Midbrain (tissue), 1 donor: ENCODE measurements at regions not wholly inside any gene's neighbourhood (a gene's known extent, or its start where the extent isn't known, plus 50 kb on each side); places are given as distances from the start of the nearest gene placed in this dataset.
"Not testable (repeated sequence)": the region's sequence is repeated elsewhere in the genome, so short reads cannot be mapped to it uniquely, and the experiment has no call there.

Source experiments
- DNase-seq: peaks from one replicate; lab custom pipeline; 2025; lab: John Stamatoyannopoulos, UW

DNA sequence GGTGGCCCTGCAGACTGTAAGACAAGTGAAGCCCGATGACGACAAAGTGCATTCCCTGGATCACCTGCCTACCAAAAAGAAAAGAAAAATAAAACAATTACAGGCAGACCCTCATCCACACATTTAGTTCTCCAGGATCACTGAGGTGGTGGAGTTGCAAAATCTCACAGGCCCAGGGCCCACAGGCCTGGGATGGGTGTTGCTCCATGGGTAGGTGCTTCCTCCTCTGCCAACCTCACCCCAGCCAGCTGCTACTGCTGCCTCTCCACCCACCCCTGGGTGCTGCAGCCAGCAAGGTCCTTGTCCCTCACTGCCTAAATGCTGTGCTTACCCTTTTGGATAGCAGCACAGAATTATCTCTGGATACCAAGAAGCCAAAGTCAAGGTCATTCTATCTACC is 146.4 kb upstream of the GALNT2 start:
- DNase-seq = no peak

DNA sequence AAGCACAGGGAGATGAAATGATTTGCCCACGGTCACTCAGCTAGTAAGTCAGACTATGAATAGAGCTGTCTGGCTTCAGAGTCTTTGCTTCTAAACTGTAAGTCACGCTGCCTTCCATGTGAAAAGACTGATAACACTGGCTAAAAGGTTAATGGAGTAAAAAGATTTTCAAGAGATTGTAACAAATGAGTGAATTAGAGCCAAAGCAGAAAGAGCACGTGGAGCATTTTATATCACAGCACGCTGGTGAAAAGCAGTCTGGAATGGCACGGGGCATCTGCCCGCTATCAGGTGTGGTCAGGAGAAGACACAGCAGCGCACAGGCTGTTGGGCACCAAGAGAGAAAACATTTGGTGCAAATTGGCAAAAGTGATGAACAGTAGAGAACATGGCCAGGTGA is 144.8 kb upstream of the GALNT2 start:
- DNase-seq = no peak

DNA sequence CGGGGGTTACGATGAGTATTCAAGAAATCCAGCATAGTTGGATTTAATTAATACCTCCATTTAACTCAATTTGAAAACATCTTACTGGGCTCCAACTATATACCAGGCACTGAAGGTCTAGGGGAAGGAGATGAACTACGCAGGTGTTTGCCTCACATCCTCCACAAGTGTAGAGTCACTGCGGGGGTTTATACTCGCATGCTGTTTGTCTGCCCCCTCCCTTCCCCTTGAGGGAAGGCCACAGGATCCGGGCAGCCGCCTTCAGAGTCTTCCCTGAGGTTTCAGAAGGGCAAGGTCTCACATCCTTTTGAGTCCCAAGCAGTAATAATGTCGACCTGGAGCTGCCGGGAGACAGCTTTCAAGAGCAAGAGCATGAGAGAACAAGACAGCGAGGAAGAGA is 142.4 kb upstream of the GALNT2 start:
- no peak for DNase-seq

DNA sequence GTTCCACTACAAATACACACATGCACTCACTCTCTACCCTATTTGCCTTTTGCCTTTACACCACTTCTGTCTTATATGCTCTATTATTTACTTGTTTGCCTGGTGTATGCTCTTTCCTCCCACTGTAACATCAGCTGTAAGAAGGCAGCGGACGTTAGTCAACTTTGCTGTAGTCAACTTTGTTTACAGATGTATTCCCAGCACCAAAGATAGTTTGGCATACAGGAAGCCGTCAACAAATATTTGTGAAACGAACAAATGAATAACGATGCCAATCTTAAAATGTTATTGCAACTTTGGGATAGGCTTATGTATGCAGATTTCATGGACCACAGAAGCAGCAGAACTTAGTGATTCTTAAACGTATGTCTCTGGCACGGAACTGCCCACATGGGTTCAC is 138.3 kb upstream of the GALNT2 start:
- DNase-seq = no peak

DNA sequence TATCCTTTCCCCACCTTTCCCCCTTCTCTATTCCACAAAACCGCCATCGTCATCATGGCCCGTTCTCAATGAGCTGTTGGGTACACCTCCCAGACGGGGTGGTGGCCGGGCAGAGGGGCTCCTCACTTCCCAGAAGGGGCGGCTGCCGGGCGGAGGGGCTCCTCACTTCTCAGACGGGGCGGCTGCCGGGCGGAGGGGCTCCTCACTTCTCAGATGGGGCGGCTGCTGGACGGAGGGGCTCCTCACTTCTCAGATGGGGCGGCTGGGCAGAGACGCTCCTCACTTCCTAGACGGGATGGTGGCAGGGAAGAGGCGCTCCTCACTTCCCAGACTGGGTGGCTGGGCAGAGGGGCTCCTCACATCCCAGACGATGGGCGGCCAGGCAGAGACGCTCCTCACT is 135.3 kb upstream of the GALNT2 start:
- not testable (repeated sequence) for DNase-seq

DNA sequence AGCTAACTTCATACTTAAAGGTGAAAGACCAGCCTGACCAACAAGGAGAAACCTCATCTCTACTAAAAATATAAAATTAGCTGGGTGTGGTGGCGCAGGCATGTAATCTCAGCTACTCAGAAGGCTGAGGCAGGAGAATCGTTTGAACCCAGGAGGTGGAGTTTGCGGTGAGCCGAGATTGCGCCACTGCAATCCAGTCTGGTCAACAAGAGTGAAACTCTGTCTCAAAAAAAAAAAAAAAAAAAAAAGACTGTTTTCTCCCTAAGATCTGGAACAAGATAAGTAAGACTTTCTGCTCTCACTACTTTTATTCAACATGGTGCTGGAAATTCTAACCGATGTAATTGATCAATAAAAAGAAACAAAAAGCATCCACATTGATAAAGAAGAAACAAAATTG is 131.9 kb upstream of the GALNT2 start:
- DNase-seq = not testable (repeated sequence)

DNA sequence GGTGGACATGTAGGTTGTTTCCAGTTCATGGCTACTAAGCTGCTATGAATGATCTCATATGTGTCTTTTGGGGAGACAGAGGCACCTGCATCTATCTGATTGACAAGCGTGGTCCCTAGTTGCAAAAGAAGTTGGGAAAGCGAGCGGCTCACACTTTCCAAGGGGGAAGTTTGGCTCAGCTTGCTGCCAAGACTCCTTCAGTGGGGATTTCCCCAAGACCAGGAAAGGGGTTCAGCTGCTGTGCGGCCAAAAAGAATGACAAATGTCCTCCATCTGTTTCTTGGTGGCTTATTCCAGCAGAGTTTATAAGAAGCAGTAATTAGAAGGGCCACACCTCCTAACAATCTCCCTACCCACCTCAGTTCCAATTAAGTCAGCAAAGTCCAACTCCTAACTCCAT is 128.5 kb upstream of the GALNT2 start:
- DNase-seq = no peak

DNA sequence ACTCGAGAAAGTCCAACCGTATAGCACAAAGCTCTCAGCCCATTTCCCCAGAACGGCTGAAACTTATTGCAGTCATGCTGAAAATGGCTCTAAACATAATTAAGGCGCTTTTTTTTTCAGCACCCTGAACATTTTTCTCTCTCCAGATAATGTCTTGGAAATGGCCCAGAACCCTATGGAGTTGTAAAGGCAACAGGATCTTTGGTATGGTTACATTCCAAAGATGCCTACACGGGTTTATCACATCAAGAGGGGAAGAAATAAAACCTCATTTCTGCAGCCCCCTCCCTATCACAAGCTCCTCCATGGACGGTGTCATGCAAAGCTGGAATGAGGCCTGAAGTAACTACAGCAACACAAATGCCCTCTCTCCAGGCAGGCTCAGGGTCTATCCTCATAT is 126.4 kb upstream of the GALNT2 start:
- DNase-seq = no peak

DNA sequence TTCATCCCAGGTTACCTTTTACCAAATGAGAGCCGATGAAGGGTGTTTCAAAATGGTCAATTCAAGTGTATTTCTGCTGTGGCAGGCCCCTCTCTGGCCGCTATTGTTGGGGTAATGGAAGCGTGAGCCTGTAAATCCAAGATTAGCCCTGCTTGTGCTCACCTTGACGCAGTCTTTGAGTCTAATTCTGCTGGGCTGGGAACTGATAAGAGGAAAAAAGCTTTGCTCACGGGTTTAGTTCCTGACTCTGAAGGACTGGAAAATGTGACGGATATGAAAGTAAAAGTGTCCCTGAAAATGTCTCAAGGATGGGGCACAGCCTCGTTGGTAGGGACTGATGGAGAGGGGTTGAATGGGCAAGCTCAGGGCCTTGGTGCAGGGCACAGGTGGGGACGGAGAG is 125.9 kb upstream of the GALNT2 start:
- no peak for DNase-seq

DNA sequence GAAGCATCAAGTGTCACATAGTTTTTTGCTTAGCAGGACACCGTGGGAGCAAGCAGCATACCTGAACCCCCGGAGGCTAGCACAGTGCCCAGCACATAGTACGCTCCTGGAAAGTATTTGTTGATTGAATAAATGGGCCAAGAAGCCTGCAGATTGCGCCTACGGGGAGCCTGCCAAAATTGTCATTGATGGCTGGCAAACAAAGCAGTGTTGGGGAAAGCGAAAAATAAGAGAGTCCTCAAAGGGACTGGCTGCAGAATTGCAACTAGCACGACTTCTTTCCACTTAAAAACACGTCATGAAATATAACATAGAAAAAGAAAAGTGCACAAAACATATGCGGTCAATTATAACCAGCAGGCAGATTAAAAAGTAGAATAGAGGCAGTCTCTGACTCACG is 125.2 kb upstream of the GALNT2 start:
- no peak for DNase-seq

DNA sequence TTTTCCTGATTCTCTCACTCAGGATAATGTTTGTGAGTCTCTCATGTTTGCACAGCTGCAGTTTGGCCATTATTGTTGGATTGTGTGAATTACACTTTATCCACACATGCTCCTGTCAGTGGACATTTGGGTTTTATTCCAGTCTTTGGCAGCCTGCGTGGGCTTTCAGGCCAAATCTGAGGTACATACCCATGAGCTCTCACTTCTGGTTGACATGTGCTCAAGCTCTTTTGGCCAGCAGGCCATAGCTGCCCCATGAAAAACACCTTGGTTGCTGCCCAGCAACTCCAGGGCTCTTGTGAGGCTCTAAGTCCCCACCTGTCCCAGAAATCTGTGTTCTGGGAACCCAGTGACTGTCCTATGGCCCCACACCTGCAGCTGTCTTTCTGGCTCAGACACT is 124.5 kb upstream of the GALNT2 start:
- DNase-seq = no peak

DNA sequence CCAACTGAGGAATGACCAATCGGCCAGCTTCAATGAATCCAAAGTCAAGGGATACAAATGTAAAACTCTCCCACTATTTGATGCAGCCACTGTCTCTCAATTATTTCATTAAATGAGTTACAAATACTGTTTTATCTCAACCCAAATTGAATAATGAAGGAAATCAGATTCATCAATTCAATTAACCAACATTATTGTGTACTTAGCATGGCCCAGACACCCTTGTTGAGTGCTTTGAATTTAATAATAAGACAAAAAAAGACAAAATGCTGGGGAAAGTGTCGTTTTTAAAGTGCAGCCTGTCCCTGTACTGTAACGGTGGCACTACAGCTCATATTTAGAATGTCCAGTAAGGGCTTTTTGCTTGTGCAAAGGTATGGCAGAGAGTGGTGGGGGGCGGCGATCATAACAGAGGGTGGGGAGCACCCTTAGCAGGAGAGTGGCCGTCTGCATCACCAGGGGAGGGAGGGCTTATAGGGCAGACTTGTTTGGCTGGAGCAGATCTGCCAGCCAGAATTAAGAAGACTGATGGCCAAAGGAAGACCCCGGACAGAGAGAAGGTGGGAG is 123.8 kb upstream of the GALNT2 start:
- no peak for DNase-seq

DNA sequence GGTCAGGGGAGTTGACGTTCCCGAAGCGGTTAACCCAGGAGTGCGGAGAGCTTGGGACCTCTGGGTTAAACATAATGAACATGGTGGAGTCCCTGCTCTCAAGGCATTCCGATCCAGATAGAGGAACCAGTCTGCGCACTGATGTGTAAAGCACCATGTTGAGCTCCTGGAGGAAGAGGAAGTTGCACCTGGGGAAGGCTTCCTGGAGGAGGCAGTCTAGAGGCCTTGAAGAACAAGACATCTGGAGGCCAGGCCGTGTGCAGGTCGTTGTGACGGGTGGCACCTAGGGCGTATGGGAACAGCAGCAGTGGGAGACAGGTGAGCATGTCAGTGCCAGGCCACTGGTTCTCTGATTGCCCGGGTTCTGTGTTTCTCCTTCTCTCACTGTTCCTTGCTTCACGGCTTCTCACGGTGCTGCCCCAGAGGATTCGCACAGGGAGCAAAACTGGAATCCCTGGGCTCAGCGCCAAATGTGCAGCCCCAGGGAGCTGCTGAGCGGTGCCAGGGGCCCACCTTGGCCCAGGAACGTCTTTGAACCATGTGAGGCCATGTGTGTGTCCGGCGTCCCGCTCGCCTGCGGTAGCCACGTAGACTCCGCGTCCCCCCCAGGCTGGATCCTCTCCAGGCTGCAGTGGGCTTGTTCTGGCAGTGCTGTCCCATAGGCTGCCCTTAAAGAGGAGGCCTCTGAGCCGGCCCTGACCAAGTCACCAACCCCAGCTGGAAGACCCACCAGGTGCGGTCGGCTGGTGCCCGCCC is 122.9 kb upstream of the GALNT2 start:
- no peak for DNase-seq

DNA sequence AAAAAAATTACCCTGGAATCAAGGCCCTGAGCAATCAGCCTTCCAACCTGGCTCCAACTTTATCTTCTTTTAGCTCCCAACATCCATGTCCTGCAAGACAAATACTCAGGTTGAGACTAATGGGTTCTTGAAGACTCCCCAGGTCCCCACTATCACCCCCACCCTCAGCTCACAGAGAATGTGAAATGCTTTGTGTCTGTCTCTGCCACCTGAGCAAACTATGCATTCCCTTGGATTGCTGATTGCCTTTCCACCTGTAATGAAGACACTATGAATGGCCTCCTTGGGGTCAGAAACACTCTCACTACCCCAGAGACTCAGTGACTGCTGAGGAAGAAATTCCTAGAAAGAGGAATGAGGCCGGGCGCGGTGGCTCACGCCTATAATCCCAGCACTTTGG is 121.2 kb upstream of the GALNT2 start:
- DNase-seq = no peak

DNA sequence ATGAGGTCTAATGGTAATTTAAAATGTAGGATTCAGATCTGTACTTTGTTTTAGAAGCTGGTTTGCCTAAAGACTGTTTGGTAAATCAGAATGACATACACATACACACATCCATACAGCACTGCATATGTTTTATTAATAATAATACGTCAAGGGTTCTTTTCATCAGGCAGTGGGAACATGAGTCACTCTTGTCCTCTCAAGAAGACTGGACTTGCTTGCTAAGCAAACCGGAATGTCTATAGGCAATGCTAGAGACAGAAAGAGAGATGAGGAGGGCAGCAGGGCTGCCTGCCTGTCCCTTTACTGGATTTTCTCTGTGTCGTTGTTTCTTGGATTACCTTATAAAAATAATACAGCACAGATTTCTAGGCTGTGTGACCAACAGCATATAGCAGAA is 119.1 kb upstream of the GALNT2 start:
- DNase-seq = no peak

DNA sequence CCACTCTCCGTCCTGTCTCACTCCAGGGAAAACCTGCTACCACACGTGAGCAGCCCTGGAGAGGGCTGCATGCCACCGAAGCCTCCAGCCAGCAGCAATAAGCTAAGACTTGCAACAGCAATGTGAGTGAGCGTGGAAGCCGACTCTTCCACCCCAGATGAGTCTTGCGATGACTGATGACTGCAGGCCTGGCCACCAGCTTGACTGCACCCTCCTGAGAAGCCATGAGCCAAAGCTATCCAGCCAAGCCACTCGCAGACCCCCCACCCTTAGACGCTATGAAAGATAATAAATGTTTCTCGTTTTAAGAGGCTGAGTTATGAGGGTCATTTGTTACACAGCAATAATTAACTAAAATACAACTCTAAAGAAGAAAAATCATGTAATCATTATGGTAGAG is 118.6 kb upstream of the GALNT2 start:
- DNase-seq = no peak

DNA sequence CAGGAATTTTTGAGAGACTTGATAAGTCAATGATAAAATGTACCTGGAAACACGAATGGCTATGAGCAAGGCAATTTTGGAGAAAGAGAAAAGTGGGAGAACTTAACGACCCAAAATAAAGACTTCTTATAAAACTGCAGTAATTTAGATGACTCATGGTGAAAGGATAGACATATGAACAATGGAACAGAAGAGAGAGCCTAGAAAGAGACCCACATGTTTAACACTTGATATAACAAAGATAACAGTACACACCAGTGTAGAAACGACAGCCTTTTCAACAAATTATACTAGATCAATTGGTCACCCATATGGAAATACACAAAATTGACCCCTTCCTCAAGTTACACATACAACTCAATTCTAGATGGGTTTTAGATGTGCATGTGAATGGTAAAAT is 117.5 kb upstream of the GALNT2 start:
- DNase-seq = no peak

DNA sequence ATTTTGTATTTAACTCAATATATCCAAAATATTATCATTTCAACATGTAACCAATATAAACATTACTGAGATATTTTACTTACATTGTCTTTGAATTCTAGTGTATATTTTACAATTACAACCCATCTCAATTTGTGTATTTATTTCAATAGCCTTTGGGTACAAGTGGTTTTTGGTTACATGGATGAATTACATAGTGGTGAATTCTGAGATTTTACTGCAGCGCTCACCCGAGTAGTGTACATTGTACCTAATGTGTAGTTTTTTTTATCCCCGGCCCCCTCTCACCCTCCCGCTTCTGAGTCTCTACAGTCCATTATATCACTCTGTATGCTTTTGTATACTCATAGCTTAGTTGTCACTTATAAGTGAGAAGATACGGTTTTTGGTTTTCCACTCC is 117.0 kb upstream of the GALNT2 start:
- DNase-seq = no peak

DNA sequence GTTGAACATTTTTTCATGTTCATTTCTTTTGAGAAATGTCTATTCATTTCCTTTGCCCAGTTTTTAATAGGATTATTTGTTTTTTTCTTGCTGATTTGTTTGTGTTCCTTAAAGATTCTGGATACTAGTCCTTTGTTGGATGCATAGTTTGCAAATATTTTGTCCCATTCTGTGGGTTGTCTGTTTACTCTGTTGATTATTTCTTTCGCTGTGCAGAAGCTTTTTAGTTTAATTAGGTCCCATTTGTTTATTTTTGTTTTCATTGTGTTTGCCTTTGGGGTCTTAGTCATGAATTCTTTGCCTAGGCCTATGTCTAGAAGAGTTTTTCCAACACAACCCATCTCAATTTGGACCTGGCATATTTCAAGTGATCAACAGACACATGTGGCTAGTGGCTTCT is 116.1 kb upstream of the GALNT2 start:
- no peak for DNase-seq

DNA sequence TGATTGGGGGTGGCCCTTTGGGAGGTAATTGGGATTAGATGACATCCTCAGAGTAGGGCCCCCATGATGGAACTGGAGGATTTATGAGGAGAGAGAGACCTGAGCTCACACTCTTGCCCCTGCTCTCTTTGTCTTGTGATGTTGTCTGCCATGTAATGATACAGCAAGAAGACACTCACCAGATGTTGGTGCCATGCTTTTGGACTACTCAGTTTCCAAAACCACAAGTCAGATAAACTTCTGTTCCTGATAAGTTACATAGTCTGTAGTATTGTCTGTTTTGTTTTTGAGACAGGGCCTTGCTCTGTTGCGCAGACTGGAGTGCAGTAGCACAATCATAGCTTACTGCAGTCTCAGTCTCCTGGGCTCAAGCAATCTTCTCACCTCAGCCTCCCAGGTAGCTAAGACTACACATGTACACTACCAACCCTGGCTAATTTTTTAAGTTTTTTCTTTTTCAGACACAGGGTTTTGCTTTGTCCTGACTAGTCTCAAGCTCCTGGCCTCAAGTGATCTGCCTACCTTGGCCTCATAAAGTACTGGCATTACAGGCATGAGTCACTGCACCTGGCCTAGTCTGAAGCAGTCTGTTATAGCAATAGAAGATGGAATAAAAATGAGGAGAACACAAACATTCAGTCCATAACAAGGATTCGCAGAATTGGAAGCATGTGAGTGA is 115.0 kb upstream of the GALNT2 start:
- no peak for DNase-seq

DNA sequence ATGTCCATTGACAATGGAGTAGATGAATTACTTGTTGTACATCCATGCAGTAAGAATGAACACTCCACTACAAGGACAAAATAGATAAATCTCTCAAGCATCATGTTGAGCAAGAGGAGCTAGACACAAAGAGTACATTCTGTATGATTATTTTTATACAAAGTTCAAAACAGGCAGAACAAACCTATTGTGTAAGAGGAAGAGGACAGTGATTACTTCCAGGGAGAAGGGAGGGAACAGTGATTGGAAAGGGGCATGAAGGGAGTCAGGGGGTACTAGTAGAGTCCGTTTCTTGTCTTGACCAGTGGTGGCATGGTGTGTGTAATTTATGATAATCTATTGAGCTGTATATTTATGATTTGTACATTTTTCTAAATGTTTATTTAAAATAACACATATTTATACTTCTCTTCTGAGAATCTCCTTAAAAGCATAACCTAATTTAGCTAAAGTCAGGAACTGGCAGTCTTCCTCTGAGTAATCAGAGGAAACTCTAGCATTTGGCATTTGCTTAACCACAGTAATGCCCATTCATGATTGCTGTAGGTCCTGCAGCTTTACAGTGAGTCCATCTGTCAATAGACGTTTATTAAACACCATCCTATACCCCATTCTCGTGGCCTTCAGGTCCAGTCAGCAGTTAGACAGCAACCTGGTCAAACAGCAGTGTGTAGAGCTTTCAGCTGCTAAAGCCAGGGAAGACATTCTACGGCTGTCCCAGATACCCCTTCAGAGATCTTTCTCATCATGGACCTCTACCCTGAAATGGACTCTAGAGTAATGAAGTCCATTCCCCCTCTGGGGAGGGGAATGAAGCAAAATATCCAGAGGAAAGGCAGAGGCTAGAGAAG is 114.1 kb upstream of the GALNT2 start:
- no peak for DNase-seq

DNA sequence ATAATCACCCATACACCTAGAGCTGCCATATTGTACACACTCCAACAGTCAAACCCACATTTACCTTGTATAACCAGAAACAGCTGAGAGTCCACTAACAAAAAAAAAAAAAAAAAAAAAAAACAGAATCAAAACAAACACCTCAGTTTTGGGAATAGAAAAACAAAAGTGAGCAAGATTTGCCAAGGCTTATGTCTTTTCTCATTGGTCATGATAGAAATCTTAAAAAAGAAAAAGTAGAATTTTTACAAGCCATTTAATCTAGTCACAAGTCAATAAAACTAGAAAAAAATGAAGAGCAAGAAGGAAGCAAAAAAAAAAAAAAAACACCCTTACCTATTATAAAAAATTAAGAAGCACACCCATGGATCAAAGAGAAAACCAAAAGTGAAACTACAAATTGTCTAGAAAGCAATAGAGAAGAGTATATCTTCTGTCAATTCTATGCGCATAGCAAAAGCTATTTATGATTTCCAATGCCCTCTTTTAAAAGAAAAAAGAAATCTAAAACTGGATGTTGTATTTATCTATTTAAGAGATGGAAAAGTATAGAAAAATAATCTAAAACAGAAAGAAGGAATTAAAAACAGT is 113.2 kb upstream of the GALNT2 start:
- no peak for DNase-seq
